HG03460 (cell line): ENCODE measurements at regions not wholly inside any gene's neighbourhood (a gene's known extent, or its start where the extent isn't known, plus 50 kb on each side); places are given as distances from the start of the nearest gene placed in this dataset.
"Not testable (repeated sequence)": the region's sequence is repeated elsewhere in the genome, so short reads cannot be mapped to it uniquely, and the experiment has no call there.

Experiments used
- ATAC-seq: cut with Tn5 transposase; IDR thresholded peaks from one replicate; pipeline ENCODE4 v1.9.1; 2021; ENCODE audit not compliant: unreplicated experiment

GRCh38 chr2:163970058-163970813 is 234.4 kb upstream of the FIGN start:
- no peak for ATAC-seq

GRCh38 chr2:163964278-163964677 is 228.5 kb upstream of the FIGN start:
- ATAC-seq, result not testable (repeated sequence)

- no peak for ATAC-seq
Measured at GRCh38 chr2:163953390-163953907, 217.6 kb upstream of the FIGN start.

GRCh38 chr2:163951312-163951711 is 215.5 kb upstream of the FIGN start:
- no peak for ATAC-seq

- no peak for ATAC-seq
Measured at GRCh38 chr2:163949693-163950092, 213.9 kb upstream of the FIGN start.

GRCh38 chr2:163944347-163944737 is 208.5 kb upstream of the FIGN start:
- ATAC-seq, result no peak

GRCh38 chr2:163943403-163944346 is 207.9 kb upstream of the FIGN start:
- no peak for ATAC-seq

GRCh38 chr2:163934131-163934530 is 198.3 kb upstream of the FIGN start:
- no peak for ATAC-seq

- no peak for ATAC-seq
Measured at GRCh38 chr2:163919717-163920116, 183.9 kb upstream of the FIGN start.

- not testable (repeated sequence) for ATAC-seq
Measured at GRCh38 chr2:163914486-163914885, 178.7 kb upstream of the FIGN start.

- ATAC-seq, result not testable (repeated sequence)
Measured at GRCh38 chr2:163913532-163913944, 177.7 kb upstream of the FIGN start.

GRCh38 chr2:163909411-163910080 is 173.7 kb upstream of the FIGN start:
- no peak for ATAC-seq

GRCh38 chr2:163906410-163906809 is 170.6 kb upstream of the FIGN start:
- ATAC-seq, result no peak

- ATAC-seq, result no peak
Measured at GRCh38 chr2:163897799-163898198, 162.0 kb upstream of the FIGN start.

GRCh38 chr2:163893444-163893843 is 157.6 kb upstream of the FIGN start:
- ATAC-seq, result not testable (repeated sequence)

- ATAC-seq, result no peak
Measured at GRCh38 chr2:163888591-163888990, 152.8 kb upstream of the FIGN start.

GRCh38 chr2:163887182-163887581 is 151.4 kb upstream of the FIGN start:
- no peak for ATAC-seq

GRCh38 chr2:163884416-163884815 is 148.6 kb upstream of the FIGN start:
- ATAC-seq, result no peak

GRCh38 chr2:163878718-163879117 is 142.9 kb upstream of the FIGN start:
- ATAC-seq, result no peak

- ATAC-seq, result no peak
Measured at GRCh38 chr2:163877316-163877715, 141.5 kb upstream of the FIGN start.

- no peak for ATAC-seq
Measured at GRCh38 chr2:163863073-163863472, 127.3 kb upstream of the FIGN start.
